Ovary (tissue), 7 donors: ENCODE measurements at regions not wholly inside any gene's neighbourhood (a gene's known extent, or its start where the extent isn't known, plus 50 kb on each side); places are given as distances from the start of the nearest gene placed in this dataset.

Source experiments
- DNase-seq, 5 donors: peaks; one replicate each; pipeline ENCODE4 v3.0.0-alpha.2; 2019 to 2020
- H3K27ac ChIP-seq, 2 donors: fragments of 200-600 bp; one replicate each; pipeline versions ENCODE4 v1.5.1 to v1.8.0; 2019 to 2022
- H3K27me3 ChIP-seq: fragments of 200-600 bp; one replicate; pipeline ENCODE4 v1.8.0; 2022
- H3K36me3 ChIP-seq: fragments of 200-600 bp; sonication (generic); one replicate; pipeline ENCODE4 v1.5.1; 2019
- H3K4me1 ChIP-seq: one replicate; pipeline ENCODE4 v1.8.1; 2013; ENCODE audit warnings: mild to moderate bottlenecking, moderate library complexity; ENCODE audit not compliant: insufficient read depth
- H3K4me3 ChIP-seq: fragments of 200-600 bp; sonication (generic); one replicate; pipeline ENCODE4 v1.5.1; 2017
- H3K9me3 ChIP-seq, 2 donors: fragments of 200-600 bp in 1 of 2; sonication (generic) in 1 of 2; one replicate each; pipeline versions ENCODE4 v1.5.1 to v1.8.1; 2013 to 2019; ENCODE audit warnings: mild to moderate bottlenecking in 1 of 2, moderate library complexity in 1 of 2
- CTCF ChIP-seq, 3 donors: fragments of 450-650 bp in 2 of 3; fragments of 200-600 bp in 1 of 3; IDR thresholded peaks; one replicate each; pipeline versions ENCODE4 v1.5.1 to v1.8.0; 2016 to 2022; ENCODE audit warnings: antibody characterized with exemption in 3 of 3, mild to moderate bottlenecking in 1 of 3
- EP300 ChIP-seq: sonication (generic); formaldehyde crosslinking; IDR thresholded peaks from one replicate; pipeline ENCODE4 v1.6.1; 2017; ENCODE audit warnings: antibody characterized with exemption
- POLR2A ChIP-seq: fragments of 450-650 bp; IDR thresholded peaks from one replicate; pipeline ENCODE4 v1.6.1; 2017; ENCODE audit warnings: antibody characterized with exemption, mild to moderate bottlenecking, moderate library complexity
- WGBS, 3 donors: extraction: QIAGEN DNeasy Blood & Tissue Kit in 1 of 3; methylation state at CpG; one replicate each; pipeline versions ENCODE4 v1.1.5 to v1.1.7; 2013 to 2017; 5-methylcytosine and 5-hydroxymethylcytosine counted together
- intact Hi-C, 4 donors: fragments of 100-400 bp; cut with DNase I; formaldehyde crosslinking; loops; one replicate each; pipeline versions ENCODE4 v1.11.0 to v1.15.1; 2022 to 2023
- donor health status: DM: no; HTN: no; CAD: no; lungs with moderate emphysema.
- donor health status: DM: no; HTN: no; CAD: no.
- donor health status: Bipolar disorder and iron deficiency.
- donor health status: DM: no; HTN: no; CAD: no.
- donor health status: DM: yes; HTN: yes; CAD: no.

DNA sequence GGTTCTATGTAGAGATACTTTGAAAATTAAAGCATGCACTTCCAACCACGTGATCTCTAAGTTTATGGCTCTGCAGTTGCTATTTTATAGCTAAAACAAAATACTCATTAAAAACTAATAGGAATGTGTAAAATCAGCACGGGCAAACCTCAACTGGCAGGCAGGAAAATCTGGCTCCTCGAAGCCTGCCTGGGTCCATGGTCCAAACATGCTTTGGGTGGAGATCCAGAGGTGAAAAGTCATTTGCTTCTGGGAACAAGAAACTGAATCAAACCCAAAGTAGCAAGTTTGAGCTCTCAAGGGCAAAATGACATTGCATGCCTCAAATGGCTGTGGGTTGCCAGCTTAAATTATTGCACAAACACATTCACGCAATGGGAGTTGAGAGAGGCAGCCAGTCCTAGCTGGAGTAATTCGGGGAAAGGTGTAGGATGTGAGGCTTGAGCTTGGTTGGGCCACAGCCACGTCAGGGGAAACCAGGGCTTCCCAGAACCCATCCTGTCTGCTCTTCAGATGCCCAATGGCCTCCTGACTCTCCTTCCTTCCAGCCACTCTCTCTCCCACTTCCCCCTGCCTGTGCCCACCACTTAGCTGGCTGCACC, 75.2 kb upstream of the LCLAT1 start:
- intact Hi-C loops, result no loop called here
- DNase-seq, result no peak
- no peaks in the 10 kb centered on the region for H3K9me3 ChIP-seq
- no peaks in the 10 kb centered on the region for H3K36me3 ChIP-seq
- peaks cover 3% of the 10 kb centered on the region for H3K4me1 ChIP-seq
- H3K4me3 ChIP-seq, result no peak overlapping the region
- TF ChIP-seq POLR2A, result no peak
- TF ChIP-seq EP300, result no peak
- no peak for TF ChIP-seq CTCF (IDR thresholded peaks at IDR 0.05)
- no peaks in the 10 kb centered on the region for H3K27me3 ChIP-seq
- 44 to 68% (median 48%) methylated on average over 6 of the region's 6 CpGs for WGBS, 3 donors
- H3K27ac ChIP-seq, result no peak overlapping the region

- Histone ChIP-seq H3K36me3 (no peaks in the 10 kb centered on the region), H3K9me3 (no peaks in the 10 kb centered on the region), H3K4me3 (no peak overlapping the region), H3K4me1 (peaks cover 3% of the 10 kb centered on the region), H3K27ac (no peak overlapping the region), H3K27me3 (no peaks in the 10 kb centered on the region)
- no peak for DNase-seq
- TF ChIP-seq EP300 (no peak), POLR2A (no peak), CTCF (IDR thresholded peaks at IDR 0.05) (no peak)
- intact Hi-C loops, result no loop called here
Measured at GRCh38 chr2:30372826-30373225, 74.2 kb upstream of the LCLAT1 start.

GRCh38 chr2:30373881-30374302, 73.2 kb upstream of the LCLAT1 start:
- TF ChIP-seq EP300, result no peak
- TF ChIP-seq POLR2A, result no peak
- no peak for TF ChIP-seq CTCF (IDR thresholded peaks at IDR 0.05)
- H3K4me3 ChIP-seq, result no peak overlapping the region
- no peak for DNase-seq
- intact Hi-C loops, result no loop called here
- H3K9me3 ChIP-seq, result no peaks in the 10 kb centered on the region
- H3K27me3 ChIP-seq, result no peaks in the 10 kb centered on the region
- peaks cover 3% of the 10 kb centered on the region for H3K4me1 ChIP-seq
- no peaks in the 10 kb centered on the region for H3K36me3 ChIP-seq
- H3K27ac ChIP-seq, result no peak overlapping the region
- WGBS, 3 donors, result 84 to 92% (median 87%) methylated on average over 9 of the region's 9 CpGs

DNA sequence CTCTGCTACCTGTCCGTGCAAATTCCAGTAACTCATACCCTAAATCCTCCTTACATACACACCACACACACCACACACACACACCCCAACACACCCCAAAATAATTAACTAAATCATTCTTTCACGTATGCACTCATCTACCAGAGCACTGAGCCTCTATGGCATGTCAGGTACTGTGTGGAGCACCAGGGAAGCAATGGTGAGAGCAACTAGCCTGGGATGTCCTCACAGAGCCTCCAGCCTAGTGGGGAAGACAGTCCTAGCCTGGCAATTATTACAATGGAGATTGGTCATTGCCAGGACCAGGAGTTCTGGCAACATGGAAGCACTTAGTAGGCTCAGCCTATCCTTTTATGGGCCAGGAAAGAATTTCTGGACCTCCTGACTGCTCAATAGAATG, 72.7 kb upstream of the LCLAT1 start:
- Histone ChIP-seq H3K4me1 (peaks cover 3% of the 10 kb centered on the region), H3K27ac (no peak overlapping the region), H3K27me3 (no peaks in the 10 kb centered on the region), H3K36me3 (no peaks in the 10 kb centered on the region), H3K9me3 (no peaks in the 10 kb centered on the region), H3K4me3 (no peak overlapping the region)
- intact Hi-C loops, result no loop called here
- no peak for DNase-seq
- whole genome bisulfite sequencing, 3 donors, result 89 to 97% (median 93%) methylated on average over 2 of the region's 2 CpGs
- no peak for TF ChIP-seq CTCF (IDR thresholded peaks at IDR 0.05)
- no peak for TF ChIP-seq POLR2A
- TF ChIP-seq EP300, result no peak

DNA sequence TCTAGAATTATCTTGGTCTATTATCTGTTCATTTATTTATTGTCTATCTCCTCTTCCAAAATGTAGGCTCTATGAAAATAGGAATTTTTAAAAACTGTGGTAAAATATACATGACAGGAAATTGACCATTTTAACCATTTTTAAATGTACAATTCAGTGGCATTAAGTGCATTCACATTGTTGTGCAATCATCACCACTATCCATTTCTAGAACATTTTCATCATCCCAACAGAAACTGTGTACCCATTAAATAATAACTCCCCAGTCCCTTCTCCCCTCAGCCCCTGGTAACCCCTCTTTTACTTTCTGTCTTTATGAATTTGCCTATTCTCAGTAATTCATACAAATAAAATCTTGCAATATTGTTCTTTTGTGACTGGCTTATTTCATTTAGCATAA, 71.1 kb upstream of the LCLAT1 start:
- TF ChIP-seq EP300 (no peak), CTCF (IDR thresholded peaks at IDR 0.05) (no peak), POLR2A (no peak)
- no peaks in the 10 kb centered on the region for H3K9me3 ChIP-seq
- H3K27me3 ChIP-seq, result no peaks in the 10 kb centered on the region
- H3K27ac ChIP-seq, result no peak overlapping the region
- DNase-seq, result no peak
- H3K4me1 ChIP-seq, result peaks cover 3% of the 10 kb centered on the region
- no peaks in the 10 kb centered on the region for H3K36me3 ChIP-seq
- no peak overlapping the region for H3K4me3 ChIP-seq
- intact Hi-C loops, result no loop called here
